Endodermal cell (in vitro differentiated cells): ENCODE measurements at regions not wholly inside any gene's neighbourhood (a gene's known extent, or its start where the extent isn't known, plus 50 kb on each side); places are given as distances from the start of the nearest gene placed in this dataset.

Experiments used
- DNase-seq: peaks from one replicate; pipeline ENCODE4 v3.0.0-alpha.2; 2017
- H3K27ac ChIP-seq: 2 replicates; pipeline ENCODE4 v1.5.1; 2013; ENCODE audit warnings: mild to moderate bottlenecking, low read depth, low read length, moderate library complexity
- H3K27me3 ChIP-seq: 2 replicates; pipeline ENCODE4 v1.6.1; 2013; ENCODE audit warnings: mild to moderate bottlenecking, low read length, moderate library complexity; ENCODE audit not compliant: insufficient read depth, control insufficient read depth, poor library complexity, severe bottlenecking
- H3K36me3 ChIP-seq: 2 replicates; pipeline ENCODE4 v1.7.0; 2013; ENCODE audit warnings: mild to moderate bottlenecking, low read length, moderate library complexity; ENCODE audit not compliant: control insufficient read depth, insufficient read depth
- H3K4me1 ChIP-seq: one replicate; pipeline ENCODE4 v1.7.0; 2013; ENCODE audit warnings: low read length; ENCODE audit not compliant: control insufficient read depth, insufficient read depth
- H3K4me3 ChIP-seq: 2 replicates; pipeline ENCODE4 v1.5.1; 2013; ENCODE audit warnings: mild to moderate bottlenecking, low read length, moderate library complexity
- H3K9ac ChIP-seq: 2 replicates; pipeline ENCODE4 v1.6.1; 2013; ENCODE audit warnings: mild to moderate bottlenecking, low read length, moderate library complexity; ENCODE audit not compliant: poor library complexity, severe bottlenecking; ENCODE audit errors: extremely low read depth
- H3K9me3 ChIP-seq: 2 replicates; pipeline ENCODE4 v1.6.1; 2013; ENCODE audit warnings: mild to moderate bottlenecking, low read length, moderate library complexity; ENCODE audit not compliant: control insufficient read depth
- H3K27ac Mint-ChIP-seq: 2 replicates; pipeline ENCODE4 v1.8.0; 2020; ENCODE audit warnings: mixed read lengths
- H3K27me3 Mint-ChIP-seq: 2 replicates; pipeline ENCODE4 v1.8.0; 2021; ENCODE audit warnings: mild to moderate bottlenecking, mixed read lengths; ENCODE audit not compliant: insufficient read depth
- H3K36me3 Mint-ChIP-seq: 2 replicates; pipeline ENCODE4 v1.8.0; 2020; ENCODE audit warnings: low read depth, mixed read lengths
- H3K4me1 Mint-ChIP-seq: 2 replicates; pipeline ENCODE4 v1.8.0; 2020; ENCODE audit warnings: mixed read lengths
- H3K4me3 Mint-ChIP-seq: 2 replicates; pipeline ENCODE4 v1.8.0; 2020; ENCODE audit warnings: mild to moderate bottlenecking, moderate library complexity, mixed read lengths
- H3K9me3 Mint-ChIP-seq: 2 replicates; pipeline ENCODE4 v1.8.0; 2020; ENCODE audit warnings: mild to moderate bottlenecking, mixed read lengths
- CTCF ChIP-seq: fragments of 200-600 bp; sonication (generic); conservative IDR thresholded peaks from 2 replicates; pipeline ENCODE4 v1.5.0; 2021; ENCODE audit warnings: antibody characterized with exemption, mild to moderate bottlenecking
- WGBS, 2 experiments: methylation state at CpG; one replicate each; pipeline versions ENCODE4 v1.1.5 to v1.1.7; 2013; ENCODE audit warnings: missing lambda C conversion rate in 2 of 2, mixed read lengths in 1 of 2; ENCODE audit not compliant: insufficient coverage in 1 of 2, insufficient read length in 1 of 2; 5-methylcytosine and 5-hydroxymethylcytosine counted together

DNA sequence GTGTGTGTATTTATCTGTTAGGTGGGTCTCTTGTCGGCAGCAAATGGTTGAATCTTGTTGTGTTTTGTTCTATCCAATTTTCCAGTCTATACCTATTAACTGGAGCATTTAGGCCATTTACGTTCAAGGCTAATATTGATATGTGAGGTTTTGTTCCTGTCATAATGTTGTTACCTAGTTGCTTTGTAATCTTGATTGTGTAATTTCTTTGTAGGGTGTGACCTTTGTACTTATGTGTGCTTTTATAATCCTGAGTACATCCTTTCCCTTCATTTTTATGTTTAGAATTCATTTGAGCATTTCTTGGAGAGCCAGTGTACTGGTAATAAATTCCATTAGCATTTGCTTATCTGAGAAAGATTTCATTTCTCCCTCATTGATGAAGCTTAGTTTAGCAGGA is 83.0 kb upstream of the MIR17HG start:
- Mint-ChIP-seq H3K4me1 (no peaks in the 10 kb centered on the region), H3K27ac (no peak overlapping the region), H3K9me3 (no peaks in the 10 kb centered on the region), H3K4me3 (no peak overlapping the region), H3K27me3 (no peaks in the 10 kb centered on the region), H3K36me3 (no peaks in the 10 kb centered on the region)
- Histone ChIP-seq H3K4me3 (no peak overlapping the region), H3K9ac (no peak overlapping the region), H3K9me3 (peaks cover 9% of the 10 kb centered on the region), H3K27ac (no peak overlapping the region), H3K36me3 (no peaks in the 10 kb centered on the region), H3K27me3 (no peaks in the 10 kb centered on the region), H3K4me1 (no peaks in the 10 kb centered on the region)
- no CpG with 5 or more reads among the region's 2 CpGs for WGBS, 2 experiments
- no peak for DNase-seq
- no peak for TF ChIP-seq CTCF

DNA sequence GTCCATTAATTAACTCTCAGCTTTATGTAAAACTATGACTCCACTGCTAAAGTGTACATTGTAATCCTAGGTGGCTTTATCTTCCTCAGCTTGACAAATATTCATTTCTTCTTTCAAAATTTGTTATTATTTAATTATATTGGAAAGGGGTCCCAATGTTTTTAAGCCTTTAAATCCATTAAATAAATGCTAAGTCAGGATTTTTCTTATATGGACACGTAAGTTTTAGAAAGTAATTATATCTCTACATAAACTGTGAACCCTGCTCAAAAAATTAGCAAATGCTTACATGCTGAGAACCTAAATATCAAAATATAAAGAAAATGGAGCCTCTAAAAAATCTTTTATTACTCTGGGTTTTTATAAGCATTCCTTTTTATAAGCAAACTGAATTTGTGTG is 78.2 kb upstream of the MIR17HG start:
- DNase-seq, result no peak
- no CpG with 5 or more reads among the region's 1 CpG for whole genome bisulfite sequencing, 2 experiments
- Mint-ChIP-seq H3K27me3 (no peaks in the 10 kb centered on the region), H3K27ac (no peak overlapping the region), H3K36me3 (no peaks in the 10 kb centered on the region), H3K4me1 (no peaks in the 10 kb centered on the region), H3K9me3 (no peaks in the 10 kb centered on the region), H3K4me3 (no peak overlapping the region)
- H3K9me3 ChIP-seq, result peaks cover 8% of the 10 kb centered on the region
- no peak overlapping the region for H3K9ac ChIP-seq
- no peak overlapping the region for H3K4me3 ChIP-seq
- no peak for TF ChIP-seq CTCF
- H3K36me3 ChIP-seq, result no peaks in the 10 kb centered on the region
- no peaks in the 10 kb centered on the region for H3K27me3 ChIP-seq
- no peaks in the 10 kb centered on the region for H3K4me1 ChIP-seq
- no peak overlapping the region for H3K27ac ChIP-seq

DNA sequence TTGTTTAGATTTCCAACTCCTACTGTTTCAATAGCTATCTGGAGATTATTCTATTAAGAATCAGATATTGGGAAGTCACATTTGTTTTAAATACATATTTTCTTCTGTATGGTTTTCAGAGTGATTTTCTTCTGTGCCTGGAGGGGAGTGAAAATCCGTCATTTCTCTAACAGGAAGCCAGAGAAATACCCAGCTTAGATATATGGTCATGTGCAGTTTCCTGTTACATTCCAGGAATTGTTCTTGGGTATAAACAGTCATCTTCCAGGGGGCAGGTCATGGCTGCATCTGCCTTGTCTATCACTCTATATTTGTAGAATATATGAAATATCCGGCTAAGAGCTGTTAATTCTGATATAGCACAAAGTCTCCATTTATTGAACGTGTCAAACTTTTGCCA is 77.5 kb upstream of the MIR17HG start:
- no peak overlapping the region for H3K27ac Mint-ChIP-seq
- no peak overlapping the region for H3K4me3 Mint-ChIP-seq
- Histone ChIP-seq H3K36me3 (no peaks in the 10 kb centered on the region), H3K27me3 (no peaks in the 10 kb centered on the region), H3K9me3 (peaks cover under 1% of the 10 kb centered on the region), H3K9ac (no peak overlapping the region), H3K4me3 (no peak overlapping the region), H3K27ac (no peak overlapping the region), H3K4me1 (no peaks in the 10 kb centered on the region)
- H3K27me3 Mint-ChIP-seq, result no peaks in the 10 kb centered on the region
- no peaks in the 10 kb centered on the region for H3K36me3 Mint-ChIP-seq
- no peaks in the 10 kb centered on the region for H3K9me3 Mint-ChIP-seq
- no peak for TF ChIP-seq CTCF
- no peak for DNase-seq
- H3K4me1 Mint-ChIP-seq, result no peaks in the 10 kb centered on the region
- 85 to 100% methylated on average over 1 to 3 of the region's 3 CpGs for WGBS, 2 experiments
